ENCODE measurements at regions not wholly inside any gene's neighbourhood (a gene's known extent, or its start where the extent isn't known, plus 50 kb on each side); places are given as distances from the start of the nearest gene placed in this dataset.

GRCh38 chr5:164233791-164234190, 728.4 kb downstream of the MAT2B start:
- H3K4me1 ChIP-seq (ENCODE audit: control insufficient read depth, insufficient read depth, low read length), result no peaks in the 10 kb centered on the region
- in situ Hi-C loops (cut with MboI), result no loop called here
- WGBS (ENCODE audit: insufficient coverage, insufficient replicate concordance, low lambda C conversion rate, missing lambda C conversion rate), result 30% methylated on average over 2 of the region's 2 CpGs
- H3K36me3 ChIP-seq (ENCODE audit: control insufficient read depth in 2 of 2, insufficient read depth in 2 of 2, low read length in 1 of 2), result no peaks in the 10 kb centered on the region
- no peaks in the 10 kb centered on the region for H3K79me2 ChIP-seq (ENCODE audit: control insufficient read depth, insufficient read depth, low read length)
- no peak overlapping the region for H3K4me2 ChIP-seq (ENCODE audit: control insufficient read depth, insufficient read depth)
- no peak for ATAC-seq
- no peak overlapping the region for H2AFZ ChIP-seq (ENCODE audit: control insufficient read depth, low read depth, low read length)
- no peak for FAIRE-seq
- H3K27ac ChIP-seq (ENCODE audit: control insufficient read depth, insufficient read depth), result no peak overlapping the region
- no TSS peak for BruUV-seq (replicated peaks)
- ChIA-PET CTCF (interaction anchor here (0.9 kb wide), 1 partner anchor 14 kb away, joined by 3 read pairs; no protein-coding TSS in a partner anchor), SMC1A (ENCODE audit: uncharacterized antibody, unreplicated experiment) (interaction anchor here (0.7 to 1.6 kb wide), 5 partner anchors 8 to 44 kb away, joined by 3 to 4 read pairs (median 3); no protein-coding TSS in a partner anchor), RAD21 (ENCODE audit: unreplicated experiment) (interaction anchor here (0.9 kb wide), 1 partner anchor 537 kb away, joined by 3 read pairs; no protein-coding TSS in a partner anchor), POLR2A (interaction anchor here (1.0 kb wide), 1 partner anchor 62 kb away, joined by 3 read pairs; no protein-coding TSS in a partner anchor)
- no peak for DNase-seq (ENCODE audit: low read depth, low spot score)
- H3K4me3 ChIP-seq, result no peak overlapping the region
- H3K9ac ChIP-seq (ENCODE audit: control insufficient read depth, insufficient read depth, low read length), result no peak overlapping the region
- intact Hi-C loops (cut with micrococcal nuclease; ENCODE audit: unreplicated experiment), result no loop called here
- H3K9me3 ChIP-seq (replicated peaks; ENCODE audit: control insufficient read depth, insufficient read depth, low read length), result no peaks in the 10 kb centered on the region
- TF ChIP-seq KAT2A (conservative IDR thresholded peaks at IDR 0.05; ENCODE audit: control insufficient read depth, low read depth, low read length) (no peak), MTA2 (IDR thresholded peaks at IDR 0.05; ENCODE audit: low read depth) (no peak), SPI1 (IDR thresholded peaks at IDR 0.05; ENCODE audit: borderline replicate concordance, insufficient read depth, low read depth, low read length) (no peak), ZBTB11 (CRISPR knock-in tag; IDR thresholded peaks at IDR 0.05) (no peak), BRCA1 (IDR thresholded peaks at IDR 0.05; ENCODE audit: low read depth, low read length) (no peak), GABPA (IDR thresholded peaks at IDR 0.05; ENCODE audit: low read depth) (no peak), ASH2L (IDR thresholded peaks at IDR 0.05; ENCODE audit: borderline replicate concordance, low read depth) (no peak), MYB (IDR thresholded peaks at IDR 0.05; ENCODE audit: borderline replicate concordance, low read depth, low read length) (no peak), HDAC2 (IDR thresholded peaks at IDR 0.05) (no peak), POU2F2 (IDR thresholded peaks at IDR 0.05; ENCODE audit: borderline replicate concordance, low read depth, low read length) (no peak)
- H3K27me3 ChIP-seq (replicated peaks in 1 of 2; ENCODE audit: control insufficient read depth in 2 of 2, insufficient read depth in 2 of 2, low read length in 1 of 2), result no peaks in the 10 kb centered on the region
- no peaks in the 10 kb centered on the region for H4K20me1 ChIP-seq (ENCODE audit: control insufficient read depth, insufficient read depth)

All from GM12878 (cell line).